SK-MEL-5 (cell line): ENCODE measurements at regions not wholly inside any gene's neighbourhood (a gene's known extent, or its start where the extent isn't known, plus 50 kb on each side); places are given as distances from the start of the nearest gene placed in this dataset.
"Not testable (repeated sequence)": the region's sequence is repeated elsewhere in the genome, so short reads cannot be mapped to it uniquely, and the experiment has no call there.

ENCODE experiments used
- DNase-seq: peaks from one replicate; pipeline ENCODE4 v3.0.0-alpha.2; 2016; ENCODE audit warnings: low read depth, low spot score
- in situ Hi-C: cut with HindIII; loops from 2 replicates; pipeline ENCODE4 v1.10.0; 2016; ENCODE audit warnings: low sequenced_read_pairs, high pct_unique_total_duplicates, low pct_unique_long_range_greater_than_20kb

DNA sequence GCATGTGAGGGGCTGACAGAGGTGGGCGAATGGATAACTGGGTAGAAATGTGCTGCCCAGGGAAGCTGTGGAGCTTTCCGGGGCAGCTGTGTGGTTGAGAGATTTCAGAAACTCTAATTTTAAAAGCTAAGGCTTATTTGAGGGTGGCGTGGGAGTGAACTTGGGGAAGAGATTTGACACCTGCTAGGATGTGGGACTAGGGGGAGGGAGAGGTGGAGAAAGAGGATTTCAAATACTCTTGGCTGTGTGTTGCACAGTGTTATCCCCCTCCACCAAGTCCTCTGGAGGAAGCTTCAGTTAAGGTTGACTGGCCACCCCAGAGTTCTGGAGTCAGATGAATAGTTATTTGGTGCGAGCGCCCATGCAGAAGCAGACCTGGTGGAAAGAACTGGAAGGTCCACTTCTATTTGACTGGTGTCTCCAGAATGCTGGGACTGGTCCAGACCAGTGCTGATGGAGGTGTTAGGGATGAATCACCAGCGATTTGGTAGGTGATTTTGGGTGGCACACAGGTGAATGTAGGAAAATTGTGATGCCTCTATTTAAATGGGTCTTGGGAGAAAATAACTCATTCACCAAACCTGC is 72.8 kb upstream of the ALX4 start:
- in situ Hi-C loops, result no loop called here
- no peak for DNase-seq

DNA sequence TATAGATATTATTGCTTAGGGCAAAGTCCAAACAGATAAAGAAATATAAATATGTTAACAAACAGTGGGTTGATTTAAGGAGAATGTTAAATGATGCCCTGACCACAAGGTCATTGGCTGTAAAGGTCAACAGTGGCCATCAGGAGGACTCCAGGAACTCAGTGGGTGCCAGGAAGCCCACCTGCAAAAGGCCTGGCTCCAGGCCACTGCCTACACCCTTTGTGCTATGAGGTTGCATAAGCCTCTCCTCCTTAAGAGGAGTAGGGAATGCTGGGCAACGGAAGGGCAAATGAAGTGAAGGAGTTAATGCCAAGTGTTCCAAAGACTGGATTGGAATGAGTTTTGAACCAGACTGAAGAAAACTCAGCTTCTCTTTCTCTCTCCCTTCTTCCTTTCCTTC is 73.3 kb upstream of the ALX4 start:
- in situ Hi-C loops, result no loop called here
- DNase-seq, result no peak

DNA sequence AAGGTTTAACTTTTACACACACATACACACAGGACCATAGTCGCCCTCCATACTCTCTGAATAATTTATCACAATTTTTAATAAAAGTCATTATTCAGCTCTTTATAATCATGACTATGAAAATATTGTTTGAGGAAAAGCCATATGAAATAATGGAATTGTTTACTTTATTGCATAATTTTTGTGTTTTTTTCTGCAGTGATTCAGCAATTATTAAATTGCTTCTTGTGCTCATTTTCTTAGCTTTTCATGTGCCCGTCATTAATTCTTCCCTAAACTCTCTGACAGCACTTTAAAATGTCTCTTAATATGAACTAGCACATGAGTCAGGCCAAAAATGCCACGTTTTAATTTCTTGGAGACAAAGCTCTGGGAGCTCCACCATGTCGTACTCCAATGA is 77.5 kb upstream of the ALX4 start:
- in situ Hi-C loops, result no loop called here
- no peak for DNase-seq

DNA sequence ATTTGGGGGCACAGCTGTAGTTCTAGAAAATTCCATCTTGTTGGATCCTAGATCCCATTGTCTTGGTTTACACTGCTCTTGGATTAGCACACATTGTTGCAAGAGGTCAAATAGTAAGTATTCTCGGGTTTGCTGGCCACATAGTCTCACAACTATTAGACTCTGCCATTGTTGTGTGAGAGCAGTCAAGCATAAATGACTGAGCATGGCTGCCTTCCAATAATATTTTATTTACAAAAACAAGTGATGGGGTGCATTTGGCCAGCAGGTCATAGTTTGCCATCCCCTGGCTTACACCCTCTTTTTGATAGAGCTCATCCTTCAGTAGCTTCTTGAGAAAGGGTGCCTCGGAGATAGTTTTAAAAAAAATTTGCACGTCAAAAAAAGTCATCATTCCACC is 77.9 kb upstream of the ALX4 start:
- in situ Hi-C loops, result no loop called here
- no peak for DNase-seq

DNA sequence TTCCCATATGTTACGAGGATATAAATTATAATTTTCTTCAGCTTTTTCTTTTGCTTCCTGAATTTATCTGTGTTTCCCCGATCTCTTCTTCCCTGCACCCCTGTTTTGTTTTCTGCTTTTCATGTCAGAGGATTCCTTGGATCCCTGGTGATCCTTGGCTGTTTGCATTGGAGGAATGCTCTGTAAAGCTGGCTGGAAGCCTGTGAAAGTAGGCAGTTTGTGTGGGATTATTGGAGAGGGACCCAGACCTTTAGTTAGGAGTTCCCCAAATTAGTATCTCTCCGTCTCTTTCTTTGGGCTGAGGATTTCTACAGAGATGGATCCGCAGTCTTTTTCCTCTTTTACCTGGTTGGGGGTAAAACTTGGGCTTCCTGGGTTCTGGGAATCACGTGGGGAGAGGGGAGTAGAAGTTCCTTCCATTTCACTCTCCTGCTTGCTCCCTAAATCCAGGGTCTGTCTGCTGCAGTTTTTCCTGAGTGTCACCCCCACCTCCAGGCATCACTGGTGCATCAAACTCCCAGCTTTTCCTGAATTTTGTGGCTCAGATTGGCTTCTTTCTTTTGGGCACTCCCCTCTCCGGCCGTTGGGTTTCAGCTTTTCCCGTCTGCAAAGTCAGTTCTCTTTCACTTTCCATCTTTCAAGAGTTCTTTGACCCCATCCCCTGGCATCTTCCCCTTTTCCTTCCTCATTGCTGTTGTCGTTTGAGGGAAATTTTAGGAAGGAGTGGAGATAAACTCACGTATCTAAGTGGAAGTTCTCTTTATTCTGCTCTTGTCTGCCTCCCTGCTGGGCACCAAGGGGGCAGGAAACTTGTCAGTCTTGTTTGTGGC is 79.1 kb upstream of the ALX4 start:
- in situ Hi-C loops, result no loop called here
- no peak for DNase-seq

DNA sequence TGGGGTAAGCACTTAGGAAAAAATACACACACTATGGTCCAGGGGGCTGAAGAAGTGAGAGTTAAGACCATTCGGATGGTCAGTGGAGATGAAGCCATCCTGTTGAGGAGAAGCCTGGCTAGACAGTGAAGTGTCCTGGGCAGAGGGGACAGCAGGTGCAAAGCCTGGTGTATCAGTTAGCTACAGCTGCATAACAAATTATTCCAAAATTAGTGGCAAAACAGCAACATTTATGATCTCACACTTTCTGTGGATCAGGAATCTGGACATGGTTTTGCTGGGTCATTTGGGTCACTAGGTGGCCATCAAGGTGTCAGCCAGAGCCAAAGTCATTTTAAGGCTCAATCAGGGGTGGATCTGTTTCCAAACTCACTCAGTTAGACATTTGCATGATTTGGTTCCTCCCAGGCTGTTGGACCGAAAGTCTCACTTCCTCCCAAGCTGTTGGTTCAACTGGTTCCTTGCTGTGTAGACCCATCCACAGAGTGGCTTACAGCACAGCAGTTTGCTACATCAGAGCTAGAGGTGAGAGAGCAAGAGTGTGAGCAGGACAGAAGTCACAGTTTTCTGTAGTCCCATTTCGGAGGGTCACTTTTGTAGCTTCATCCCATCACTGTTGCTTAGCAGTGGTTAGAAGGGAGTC is 80.1 kb upstream of the ALX4 start:
- no peak for DNase-seq
- in situ Hi-C loops, result no loop called here

DNA sequence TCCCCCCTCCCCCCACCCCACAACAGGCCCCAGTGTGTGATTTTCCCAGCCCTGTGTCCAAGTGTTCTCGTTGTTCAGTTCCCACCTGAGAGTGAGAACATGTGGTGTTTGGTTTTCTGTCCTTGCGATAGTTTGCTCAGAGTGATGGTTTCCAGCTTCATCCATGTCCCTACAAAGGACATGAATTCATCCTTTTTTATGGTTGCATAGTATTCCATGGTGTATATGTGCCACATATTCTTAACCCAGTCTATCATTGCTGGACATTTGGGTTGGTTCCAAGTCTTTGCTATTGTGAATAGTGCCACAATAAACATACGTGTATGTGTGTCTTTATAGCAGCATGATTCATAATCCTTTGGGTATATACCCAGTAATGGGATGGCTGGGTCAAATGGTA is 81.1 kb upstream of the ALX4 start:
- DNase-seq, in situ Hi-C loops: not testable (repeated sequence)

DNA sequence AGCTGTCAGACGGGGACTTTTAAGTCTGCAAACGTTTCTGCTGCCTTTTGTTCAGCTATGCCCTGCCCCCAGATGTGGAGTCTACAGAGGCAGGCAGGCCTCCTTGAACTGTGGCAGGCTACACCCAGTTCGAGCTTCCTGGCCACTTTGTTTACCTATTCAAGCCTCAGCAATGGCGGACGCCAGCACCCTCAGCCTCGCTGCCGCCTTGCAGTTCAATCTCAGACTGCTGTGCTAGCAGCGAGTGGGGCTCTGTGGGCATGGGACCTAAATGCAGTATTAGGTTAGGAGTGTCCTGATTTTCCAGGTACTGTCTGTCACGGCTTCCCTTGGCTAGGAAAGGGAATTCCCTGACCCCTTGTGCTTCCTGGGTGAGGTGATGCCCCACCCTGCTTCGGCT is 86.8 kb upstream of the ALX4 start:
- in situ Hi-C loops, DNase-seq: not testable (repeated sequence)

DNA sequence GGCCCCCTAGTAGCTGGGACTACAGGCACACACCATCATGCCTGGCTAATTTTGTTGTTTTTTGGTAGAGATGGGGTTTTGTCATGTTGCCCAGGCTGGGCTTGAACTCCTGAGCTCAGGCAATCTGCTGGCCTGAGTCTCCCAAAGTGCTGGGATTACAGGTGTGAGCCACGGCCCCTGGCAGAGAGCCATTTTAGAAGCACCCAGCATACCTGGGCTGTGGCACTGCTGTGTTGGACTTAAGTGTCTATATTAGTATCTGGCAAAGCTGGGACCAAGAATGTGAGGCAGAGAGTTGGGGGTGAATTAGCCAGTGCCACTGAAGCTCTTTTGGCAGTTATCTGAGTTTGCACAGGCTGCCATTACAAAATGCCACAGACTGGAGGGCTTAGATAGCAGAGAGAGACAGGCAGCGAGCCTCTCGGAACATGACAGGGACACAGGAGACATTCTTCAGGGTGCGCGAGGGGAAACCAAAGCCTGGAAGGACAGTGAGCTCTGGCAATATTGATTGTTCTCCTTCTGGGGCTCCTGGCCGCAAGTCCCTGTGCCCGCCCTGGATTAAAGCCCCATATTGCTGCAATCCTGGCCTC is 87.7 kb upstream of the ALX4 start:
- DNase-seq, result no peak
- in situ Hi-C loops, result no loop called here

DNA sequence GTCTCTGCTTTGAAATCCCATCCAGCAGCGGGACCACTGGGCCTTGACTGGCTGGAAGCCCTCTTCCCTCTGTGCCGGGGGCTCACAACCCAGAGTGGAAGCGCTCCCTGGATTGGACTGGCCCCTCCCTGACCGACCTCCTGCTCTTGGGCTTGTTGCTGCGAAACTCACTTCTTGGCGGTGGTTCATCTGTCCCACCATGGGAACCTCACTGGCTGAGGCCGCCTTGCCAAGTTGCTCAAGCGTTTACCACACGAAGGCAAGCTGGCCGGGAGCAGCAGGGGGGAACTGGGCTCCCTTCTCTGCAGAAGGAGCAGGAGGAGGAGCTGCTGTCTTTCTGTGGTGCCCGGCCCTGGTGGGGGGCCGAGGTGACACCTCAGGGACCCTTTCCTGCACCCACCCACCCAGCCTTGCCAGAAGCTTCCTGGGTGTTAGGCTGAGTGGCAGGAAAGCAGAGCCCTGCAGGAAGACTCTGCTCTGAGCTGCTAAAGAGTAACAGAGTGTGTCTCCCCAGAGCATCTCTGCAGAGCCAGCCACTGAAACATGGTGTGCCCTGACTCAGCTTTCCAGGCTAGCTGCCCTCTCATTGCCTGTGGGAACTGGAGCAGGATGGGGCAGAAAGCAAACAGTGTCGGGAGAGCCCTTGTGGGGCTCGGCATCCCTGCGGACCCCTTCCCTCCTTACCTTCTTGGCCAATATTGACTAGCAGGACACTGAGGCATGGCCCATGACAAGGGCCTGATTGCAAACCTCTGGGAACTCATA is 88.5 kb upstream of the ALX4 start:
- DNase-seq, result no peak
- in situ Hi-C loops, result no loop called here

DNA sequence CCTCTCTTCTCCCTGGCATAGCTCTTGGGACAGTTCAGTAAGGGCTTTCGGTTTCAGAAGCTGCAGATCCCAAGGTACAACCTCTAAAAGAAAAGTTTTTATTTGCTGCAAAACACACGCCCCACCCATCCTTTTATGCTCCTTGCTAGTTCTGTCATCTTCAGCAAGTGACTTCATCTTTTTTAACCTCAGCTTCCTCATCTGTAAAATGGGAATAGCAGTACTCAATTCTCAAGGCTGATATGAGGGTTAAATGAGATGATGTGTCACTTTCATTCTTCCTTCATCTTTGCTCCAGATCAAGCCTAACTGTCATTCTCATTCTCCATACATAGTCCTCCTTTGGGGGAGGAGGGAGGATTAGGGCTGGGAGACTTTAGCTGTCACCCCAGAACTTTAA is 90.0 kb upstream of the ALX4 start:
- in situ Hi-C loops, result no loop called here

DNA sequence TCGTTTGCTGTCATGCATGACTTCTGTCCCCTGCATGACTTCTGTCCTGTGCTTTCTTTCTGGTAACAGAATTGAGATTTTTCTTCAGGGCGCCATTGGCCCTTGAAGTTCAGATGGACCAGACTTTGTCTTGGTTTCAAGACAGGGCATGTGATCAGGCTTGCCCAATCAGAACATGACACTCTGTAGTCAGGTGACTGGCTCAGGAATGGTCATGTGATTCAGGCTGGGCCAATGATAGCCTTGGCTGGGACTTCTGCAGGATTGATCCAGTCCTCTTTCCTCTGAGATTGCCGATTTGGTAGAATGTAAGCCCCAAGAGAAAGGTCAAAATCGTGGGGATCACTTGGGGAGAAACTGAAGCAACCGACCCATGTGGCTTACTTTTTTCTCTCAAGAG is 90.5 kb upstream of the ALX4 start:
- in situ Hi-C loops, result no loop called here
- peak; percentile 17 for DNase-seq

More for the DNA sequence above, 90.0 kb upstream of the ALX4 start:
- DNase-seq, result no peak

DNA sequence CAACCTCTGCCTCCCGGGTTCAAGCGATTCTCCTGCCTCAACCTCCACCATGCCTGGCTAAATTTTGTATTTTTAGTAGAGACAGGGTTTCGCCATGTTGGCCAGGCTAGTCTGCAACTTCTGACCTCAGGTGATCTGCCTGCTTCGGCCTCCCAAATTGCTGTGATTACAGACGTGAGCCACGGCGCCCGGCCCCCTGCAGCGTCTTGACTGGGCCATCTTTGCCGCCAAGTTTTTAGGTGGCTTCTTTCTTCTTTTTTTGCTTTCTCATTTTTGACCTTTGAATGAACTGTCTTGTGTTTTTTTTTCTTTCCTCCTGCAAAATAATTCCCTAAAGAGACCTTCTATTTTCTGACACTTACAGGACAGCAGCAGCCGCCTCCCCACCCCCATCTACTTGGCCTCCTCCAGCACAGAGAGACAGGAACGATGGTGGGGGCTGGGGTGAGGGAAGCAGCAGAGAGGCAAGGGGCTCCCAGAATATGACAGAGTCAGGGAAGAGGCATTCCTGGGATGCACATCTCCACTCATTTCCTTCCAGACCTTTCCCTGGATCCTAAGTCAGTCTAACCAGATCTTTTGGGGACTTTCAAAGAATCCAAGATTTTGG is 92.6 kb upstream of the ALX4 start:
- in situ Hi-C loops, result no loop called here
- no peak for DNase-seq

DNA sequence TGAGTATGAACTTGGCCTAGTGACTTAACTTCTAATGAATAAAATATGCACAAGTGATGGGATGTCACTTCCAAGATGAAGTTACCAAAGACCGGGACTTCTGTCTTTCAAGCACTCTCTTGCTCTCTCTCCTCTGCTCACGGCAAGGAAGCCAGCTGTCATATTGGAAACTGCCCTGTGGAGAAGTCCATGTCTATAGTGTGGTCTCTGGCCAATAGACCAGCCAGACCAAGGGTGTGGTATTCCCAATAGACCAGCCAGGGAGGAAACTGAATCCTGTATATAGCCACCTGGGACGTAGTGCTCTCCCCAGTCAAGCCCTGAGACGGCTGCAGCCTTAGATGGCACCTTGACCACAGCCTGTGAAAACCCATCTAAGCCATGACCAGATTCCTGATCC is 93.2 kb upstream of the ALX4 start:
- in situ Hi-C loops, result no loop called here
- DNase-seq, result no peak

DNA sequence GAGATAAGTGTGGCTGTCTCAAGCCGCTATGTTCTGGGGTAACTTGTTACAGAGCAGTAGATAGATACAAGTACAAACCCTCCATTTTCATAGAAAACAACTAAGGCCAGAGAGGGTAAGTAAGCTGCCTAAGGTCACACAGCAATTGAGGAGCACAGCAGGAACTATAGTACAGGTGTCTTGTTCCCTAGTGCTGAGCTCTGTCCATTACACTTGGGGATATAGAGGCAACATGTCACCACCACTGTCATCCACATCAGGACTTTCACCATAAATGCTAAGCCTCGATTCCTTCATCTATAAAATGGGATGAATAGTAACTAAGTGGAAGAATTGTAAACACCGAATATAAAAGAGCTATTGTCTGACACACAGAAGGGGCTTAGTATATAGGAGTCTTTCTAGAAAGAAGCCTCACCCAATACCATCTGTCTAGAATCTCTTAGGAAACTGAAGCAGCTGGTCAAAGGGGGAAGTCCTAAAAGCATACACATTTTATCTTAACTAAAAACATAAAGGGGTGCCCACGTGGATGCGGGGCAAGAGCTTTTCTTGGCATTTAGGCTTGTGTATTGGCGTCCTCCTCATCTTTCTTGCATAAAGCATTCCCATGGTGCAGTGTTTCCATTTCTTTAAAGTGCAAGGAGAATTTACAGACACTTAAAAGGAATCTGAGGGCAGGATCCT is 93.8 kb upstream of the ALX4 start:
- in situ Hi-C loops, result no loop called here

DNA sequence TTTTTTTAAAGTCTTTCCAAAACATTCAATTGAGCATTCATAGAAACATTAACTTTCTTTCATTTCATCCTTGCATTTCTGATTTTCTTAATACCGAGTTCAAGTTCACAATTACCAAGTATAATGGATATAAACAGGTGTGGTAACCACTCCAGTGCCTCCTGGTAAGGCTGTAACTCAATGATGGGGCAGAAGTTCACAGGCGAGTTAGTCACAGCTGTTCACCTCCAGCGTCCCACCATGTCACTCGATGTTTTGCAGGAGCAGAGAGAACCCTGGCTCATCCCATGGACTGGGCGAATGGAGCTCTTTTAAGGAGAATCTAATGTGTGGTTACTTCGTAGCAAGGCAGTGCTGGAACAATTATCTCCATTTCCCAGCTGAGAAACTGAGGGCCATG is 94.4 kb upstream of the ALX4 start:
- in situ Hi-C loops, result no loop called here
- no peak for DNase-seq

More for the DNA sequence above, 93.8 kb upstream of the ALX4 start:
- peak; percentile 28 for DNase-seq

DNA sequence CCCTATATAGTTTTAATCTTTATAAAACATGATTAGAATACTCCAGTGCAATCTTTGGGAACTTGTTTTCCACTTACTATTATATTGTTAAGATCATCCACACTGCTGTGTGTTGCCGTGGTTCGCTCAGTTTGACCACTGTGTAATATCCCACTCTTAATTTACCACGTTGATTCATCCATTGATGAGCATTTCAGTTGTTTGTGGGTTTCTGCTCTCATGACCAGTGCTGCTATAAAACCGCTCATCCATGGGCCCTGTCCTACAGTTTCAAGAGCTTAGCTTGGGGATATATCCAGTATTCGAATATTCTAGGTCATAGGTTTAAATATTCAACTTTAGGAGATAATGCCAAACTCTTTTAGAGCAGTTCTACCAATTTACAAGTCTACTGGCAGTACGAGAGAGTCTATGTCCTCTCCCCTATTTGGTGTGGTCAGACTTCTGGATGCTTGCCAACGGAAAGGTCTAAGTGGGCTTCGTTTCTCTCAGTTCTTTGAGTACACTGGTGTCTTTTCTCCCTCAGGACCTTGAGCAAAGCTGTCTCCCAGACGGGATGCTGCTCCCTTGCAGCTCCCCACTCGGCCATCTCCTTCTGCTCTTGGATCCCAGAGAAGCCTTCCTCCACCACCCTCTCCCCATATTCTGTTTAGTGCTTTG is 94.9 kb upstream of the ALX4 start:
- no peak for DNase-seq
- in situ Hi-C loops, result no loop called here
